GM12878 (cell line): ENCODE measurements at regions not wholly inside any gene's neighbourhood (a gene's known extent, or its start where the extent isn't known, plus 50 kb on each side); places are given as distances from the start of the nearest gene placed in this dataset.

Experiments used
- CREM ChIP-seq: IDR thresholded peaks from 2 replicates; pipeline ENCODE4 v1.6.1; 2014; ENCODE audit warnings: antibody characterized with exemption, low read depth
- EP300 ChIP-seq, 2 experiments: fragments of 150-350 bp in 1 of 2; IDR thresholded peaks; 2 replicates each; pipeline ENCODE4 v1.6.1; 2011 to 2012; ENCODE audit warnings: low read depth in 2 of 2, low read length in 2 of 2, borderline replicate concordance in 1 of 2, improper control_type of control experiment in 1 of 2, inconsistent platforms in 1 of 2; ENCODE audit not compliant: control insufficient read depth in 1 of 2
- MXI1 ChIP-seq: fragments of 150-350 bp; IDR thresholded peaks from 2 replicates; pipeline ENCODE4 v1.6.1; 2011; ENCODE audit warnings: low read depth, mild to moderate bottlenecking, inconsistent platforms, low read length, improper control_type of control experiment
- MYC ChIP-seq: IDR thresholded peaks from 2 replicates; pipeline ENCODE4 v1.6.1; 2011; ENCODE audit warnings: mild to moderate bottlenecking, low read length, moderate library complexity, inconsistent platforms; ENCODE audit not compliant: insufficient read depth, insufficient replicate concordance, insufficient read length, severe bottlenecking
- POLR2A ChIP-seq: IDR thresholded peaks from 2 replicates; pipeline ENCODE4 v1.6.1; 2011; ENCODE audit warnings: low read depth, mild to moderate bottlenecking, low read length
- RAD51 ChIP-seq: fragments of 450-650 bp; IDR thresholded peaks from 2 replicates; pipeline ENCODE4 v1.6.1; 2016; ENCODE audit warnings: moderate library complexity, mild to moderate bottlenecking, inconsistent platforms
- SREBF2 ChIP-seq: IDR thresholded peaks from 2 replicates; pipeline ENCODE4 v1.6.1; 2012; ENCODE audit warnings: mild to moderate bottlenecking, low read length
- TF ChIP-seq, protein P1 (sequence below): IDR thresholded peaks from 2 replicates; pipeline ENCODE4 v1.6.1; 2012; ENCODE audit warnings: mild to moderate bottlenecking, low read depth, low read length

DNA sequence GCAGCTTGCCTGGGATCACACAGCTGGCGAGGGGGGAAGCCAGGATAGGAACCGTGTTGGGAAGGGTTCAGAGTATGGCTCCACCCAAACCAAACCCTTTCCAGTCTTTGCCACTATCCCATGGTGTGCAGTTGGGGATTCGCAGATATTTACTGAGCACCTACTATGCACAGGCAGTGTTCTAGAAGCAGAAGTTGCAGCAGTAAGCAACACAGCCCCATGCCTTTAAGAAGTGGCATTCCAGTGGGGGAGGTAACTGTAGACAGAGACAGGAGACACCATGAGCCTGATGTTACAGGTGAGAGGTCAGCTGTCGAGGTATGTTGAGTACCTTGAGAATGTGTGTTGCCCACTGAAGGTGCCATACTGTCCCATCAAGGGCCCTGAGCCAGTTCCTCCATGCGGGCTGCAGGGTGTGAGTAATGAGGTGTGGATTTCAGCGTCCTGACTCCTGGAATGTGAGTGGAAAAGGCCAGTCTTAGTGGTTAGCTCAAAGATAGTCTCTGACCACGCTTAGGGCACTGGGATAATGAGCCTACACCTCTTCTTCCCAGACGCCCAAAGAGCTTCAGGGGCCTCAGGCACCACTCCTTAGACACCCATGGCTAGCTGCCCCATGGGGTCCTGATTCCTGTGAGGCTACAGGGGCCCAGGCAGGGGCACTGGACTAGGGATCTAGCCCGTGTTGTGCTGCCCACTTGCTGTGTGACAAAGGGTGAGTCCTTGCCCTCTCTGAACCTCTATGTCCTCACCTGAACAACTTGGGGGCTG lies 71.8 kb upstream of the TP53I11 start:
- TF ChIP-seq SREBF2 (no peak), MXI1 (no peak), POLR2A (no peak), EP300 (IDR thresholded peaks at IDR 0.05; ENCODE audit: borderline replicate concordance in 1 of 2, control insufficient read depth in 1 of 2, low read depth in 2 of 2, low read length in 2 of 2) (no peak), CREM (no peak), MYC (no peak), RAD51 (no peak)
- TF ChIP-seq, protein P1, sequence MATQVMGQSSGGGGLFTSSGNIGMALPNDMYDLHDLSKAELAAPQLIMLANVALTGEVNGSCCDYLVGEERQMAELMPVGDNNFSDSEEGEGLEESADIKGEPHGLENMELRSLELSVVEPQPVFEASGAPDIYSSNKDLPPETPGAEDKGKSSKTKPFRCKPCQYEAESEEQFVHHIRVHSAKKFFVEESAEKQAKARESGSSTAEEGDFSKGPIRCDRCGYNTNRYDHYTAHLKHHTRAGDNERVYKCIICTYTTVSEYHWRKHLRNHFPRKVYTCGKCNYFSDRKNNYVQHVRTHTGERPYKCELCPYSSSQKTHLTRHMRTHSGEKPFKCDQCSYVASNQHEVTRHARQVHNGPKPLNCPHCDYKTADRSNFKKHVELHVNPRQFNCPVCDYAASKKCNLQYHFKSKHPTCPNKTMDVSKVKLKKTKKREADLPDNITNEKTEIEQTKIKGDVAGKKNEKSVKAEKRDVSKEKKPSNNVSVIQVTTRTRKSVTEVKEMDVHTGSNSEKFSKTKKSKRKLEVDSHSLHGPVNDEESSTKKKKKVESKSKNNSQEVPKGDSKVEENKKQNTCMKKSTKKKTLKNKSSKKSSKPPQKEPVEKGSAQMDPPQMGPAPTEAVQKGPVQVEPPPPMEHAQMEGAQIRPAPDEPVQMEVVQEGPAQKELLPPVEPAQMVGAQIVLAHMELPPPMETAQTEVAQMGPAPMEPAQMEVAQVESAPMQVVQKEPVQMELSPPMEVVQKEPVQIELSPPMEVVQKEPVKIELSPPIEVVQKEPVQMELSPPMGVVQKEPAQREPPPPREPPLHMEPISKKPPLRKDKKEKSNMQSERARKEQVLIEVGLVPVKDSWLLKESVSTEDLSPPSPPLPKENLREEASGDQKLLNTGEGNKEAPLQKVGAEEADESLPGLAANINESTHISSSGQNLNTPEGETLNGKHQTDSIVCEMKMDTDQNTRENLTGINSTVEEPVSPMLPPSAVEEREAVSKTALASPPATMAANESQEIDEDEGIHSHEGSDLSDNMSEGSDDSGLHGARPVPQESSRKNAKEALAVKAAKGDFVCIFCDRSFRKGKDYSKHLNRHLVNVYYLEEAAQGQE: no peak
